SH-SY5Y (cell line): ENCODE measurements at regions not wholly inside any gene's neighbourhood (a gene's known extent, or its start where the extent isn't known, plus 50 kb on each side); places are given as distances from the start of the nearest gene placed in this dataset.

Experiments used
- GATA2 ChIP-seq: IDR thresholded peaks from 2 replicates; pipeline ENCODE4 v1.6.1; 2011; ENCODE audit warnings: mild to moderate bottlenecking, low read depth, low read length
- GATA3 ChIP-seq: IDR thresholded peaks from 2 replicates; pipeline ENCODE4 v1.6.1; 2011; ENCODE audit warnings: low read depth, mild to moderate bottlenecking, low read length, moderate library complexity

- TF ChIP-seq GATA2, result no peak
- no peak for TF ChIP-seq GATA3
Observed at GRCh38 chr1:78722947-78723346, 73.3 kb downstream of the IFI44 start.
